RWPE1 (cell line): ENCODE measurements at regions not wholly inside any gene's neighbourhood (a gene's known extent, or its start where the extent isn't known, plus 50 kb on each side); places are given as distances from the start of the nearest gene placed in this dataset.
"Not testable (repeated sequence)": the region's sequence is repeated elsewhere in the genome, so short reads cannot be mapped to it uniquely, and the experiment has no call there.

Source experiments
- CTCF ChIA-PET: fragments of 350-600 bp; sonication (Branson Sonifier 250); formaldehyde crosslinking; extraction: SDS; loops from one replicate; lab custom pipeline; 2021; lab: Yijun Ruan, JAX
- POLR2A ChIA-PET: fragments of 400-600 bp; formaldehyde crosslinking; extraction: SDS; loops from one replicate; lab custom pipeline; 2020; ENCODE audit warnings: antibody characterized with exemption; ENCODE audit not compliant: low non-redundant PET; lab: Yijun Ruan, JAX
- DNase-seq: peaks from one replicate; pipeline ENCODE4 v3.0.0; 2012; ENCODE audit warnings: low spot score
- H3K27ac ChIP-seq: fragments of 450-650 bp; 2 replicates; pipeline ENCODE4 v1.5.1; 2017
- CTCF ChIP-seq: fragments of 450-650 bp; conservative IDR thresholded peaks from 2 replicates; pipeline ENCODE4 v1.5.1; 2017; ENCODE audit warnings: low read depth, mild to moderate bottlenecking

- POLR2A ChIA-PET = no interaction called here
- no peak for DNase-seq
- no peak for TF ChIP-seq CTCF
- H3K27ac ChIP-seq = no peak overlapping the region
- CTCF ChIA-PET = no interaction called here
Observed at GRCh38 chr14:29982171-29982570, 54.5 kb upstream of the PRKD1 start.

- ChIA-PET CTCF (no interaction called here), POLR2A (no interaction called here)
- no peak overlapping the region for H3K27ac ChIP-seq
- TF ChIP-seq CTCF = no peak
- DNase-seq = no peak
Observed at GRCh38 chr14:29982993-29983392, 55.3 kb upstream of the PRKD1 start.

GRCh38 chr14:29990344-29990857 is 62.8 kb upstream of the PRKD1 start:
- CTCF ChIA-PET, DNase-seq, POLR2A ChIA-PET: not testable (repeated sequence)

GRCh38 chr14:29990993-29991392 is 63.3 kb upstream of the PRKD1 start:
- TF ChIP-seq CTCF = no peak
- H3K27ac ChIP-seq = no peak overlapping the region
- DNase-seq = no peak
- ChIA-PET POLR2A (no interaction called here), CTCF (no interaction called here)

More at GRCh38 chr14:29990344-29990857, 62.8 kb upstream of the PRKD1 start:
- not testable (repeated sequence) for H3K27ac ChIP-seq

- TF ChIP-seq CTCF = no peak
- CTCF ChIA-PET = no interaction called here
- POLR2A ChIA-PET = no interaction called here
- no peak overlapping the region for H3K27ac ChIP-seq
- no peak for DNase-seq
Observed at GRCh38 chr14:29993143-29993542, 65.5 kb upstream of the PRKD1 start.

GRCh38 chr14:29999013-29999539 is 71.4 kb upstream of the PRKD1 start:
- ChIA-PET POLR2A (no interaction called here), CTCF (no interaction called here)
- no peak overlapping the region for H3K27ac ChIP-seq
- DNase-seq = no peak
- no peak for TF ChIP-seq CTCF

- no peak overlapping the region for H3K27ac ChIP-seq
- ChIA-PET CTCF (interaction anchor here (0.5 to 0.6 kb wide), 2 partner anchors 327 to 823 kb away, joined by 3 to 4 read pairs; no protein-coding TSS in a partner anchor), POLR2A (no interaction called here)
- no peak for TF ChIP-seq CTCF
- no peak for DNase-seq
Observed at GRCh38 chr14:30002859-30003258, 75.2 kb upstream of the PRKD1 start.
